CD4-positive, alpha-beta T cell (primary cell): ENCODE measurements at regions not wholly inside any gene's neighbourhood (a gene's known extent, or its start where the extent isn't known, plus 50 kb on each side); places are given as distances from the start of the nearest gene placed in this dataset.

Experiments
- ATAC-seq: fragments of 200-7000 bp; cut with Tn5 transposase; one replicate; pipeline ENCODE4 v1.10.0; 2022; ENCODE audit warnings: mild to moderate bottlenecking; ENCODE audit not compliant: poor library complexity
- CTCF ChIA-PET: fragments of 350-600 bp; sonication (Branson Sonifier 250); formaldehyde crosslinking; loops from one replicate; lab custom pipeline; 2021; ENCODE audit warnings: antibody characterized with exemption, inconsistent platforms; lab: Charles Lee
- POLR2A ChIA-PET: fragments of 350-600 bp; sonication (Branson Sonifier 250); formaldehyde crosslinking; loops from one replicate; lab custom pipeline; 2021; ENCODE audit warnings: antibody characterized with exemption, inconsistent platforms; lab: Charles Lee
- DNase-seq, 14 experiments: peaks; one replicate each; pipeline ENCODE4 v3.0.0-alpha.2; 2013 to 2020; ENCODE audit warnings: mixed read lengths in 2 of 14
- H3K27ac ChIP-seq, 2 donors: one replicate each; pipeline versions ENCODE4 v1.5.1 to v1.7.0; 2013; ENCODE audit warnings: low read length in 2 of 2, low read depth in 1 of 2, mild to moderate bottlenecking in 1 of 2
- H3K27me3 ChIP-seq, 2 experiments: 1 replicate in 1 of 2; 2 replicates in 1 of 2; pipeline versions ENCODE4 v1.6.1 to v1.7.0; 2013; ENCODE audit warnings: low read length in 2 of 2, control low read depth in 1 of 2, mild to moderate bottlenecking in 1 of 2, moderate library complexity in 1 of 2; ENCODE audit not compliant: insufficient read depth in 2 of 2, control insufficient read depth in 1 of 2
- H3K36me3 ChIP-seq: one replicate; pipeline ENCODE4 v1.6.1; 2013; ENCODE audit warnings: low read length, control low read depth; ENCODE audit not compliant: insufficient read depth
- H3K4me1 ChIP-seq: one replicate; pipeline ENCODE4 v1.6.1; 2013; ENCODE audit warnings: low read length, control low read depth; ENCODE audit not compliant: insufficient read depth
- H3K4me3 ChIP-seq: one replicate; pipeline ENCODE4 v1.5.1; 2013; ENCODE audit warnings: mild to moderate bottlenecking, low read length, moderate library complexity
- H3K9me3 ChIP-seq, 2 experiments: 1 replicate in 1 of 2; 2 replicates in 1 of 2; pipeline versions ENCODE4 v1.6.1 to v1.7.0; 2013; ENCODE audit warnings: low read length in 2 of 2, mild to moderate bottlenecking in 2 of 2, control low read depth in 1 of 2, moderate library complexity in 1 of 2; ENCODE audit not compliant: control insufficient read depth in 1 of 2, insufficient read depth in 1 of 2
- H3K27ac Mint-ChIP-seq: one replicate; pipeline ENCODE4 v1.8.0; 2020; ENCODE audit warnings: mixed read lengths
- H3K27me3 Mint-ChIP-seq: one replicate; pipeline ENCODE4 v1.8.0; 2021; ENCODE audit warnings: mixed read lengths
- H3K36me3 Mint-ChIP-seq: one replicate; pipeline ENCODE4 v1.8.0; 2021; ENCODE audit warnings: low read depth, mixed read lengths
- H3K4me1 Mint-ChIP-seq: one replicate; pipeline ENCODE4 v1.8.0; 2021; ENCODE audit warnings: low read depth, mixed read lengths
- H3K4me3 Mint-ChIP-seq: one replicate; pipeline ENCODE4 v1.8.0; 2020; ENCODE audit warnings: mild to moderate bottlenecking, mixed read lengths
- H3K9me3 Mint-ChIP-seq: one replicate; pipeline ENCODE4 v1.8.0; 2020; ENCODE audit warnings: mixed read lengths
- intact Hi-C, 2 experiments: fragments of 100-400 bp; cut with DNase I in 1 of 2; cut with micrococcal nuclease in 1 of 2; formaldehyde crosslinking; loops; one replicate each; pipeline versions ENCODE4 v1.15.1 to v1.9.0; 2023 to 2025; cut with DNase I, micrococcal nuclease
- TF ChIP-seq, protein P1 (sequence below): fragments of 200-600 bp; IDR thresholded peaks from one replicate; pipeline ENCODE4 v1.8.0; 2022; ENCODE audit warnings: antibody characterized with exemption, mild to moderate bottlenecking

- no peaks in the 10 kb centered on the region for H3K36me3 ChIP-seq
- H3K4me1 ChIP-seq, result no peaks in the 10 kb centered on the region
- intact Hi-C loops, result no loop called here
- H3K9me3 ChIP-seq, result peaks cover 0 to 9% of the 10 kb centered on the region in 2 experiments
- Mint-ChIP-seq H3K27ac (no peak overlapping the region), H3K27me3 (no peaks in the 10 kb centered on the region), H3K9me3 (peaks cover 6% of the 10 kb centered on the region), H3K36me3 (no peaks in the 10 kb centered on the region), H3K4me3 (no peak overlapping the region), H3K4me1 (no peaks in the 10 kb centered on the region)
- ATAC-seq (no peak), DNase-seq (no peak)
- CTCF ChIA-PET, result no interaction called here
- POLR2A ChIA-PET, result no interaction called here
- TF ChIP-seq, protein P1, sequence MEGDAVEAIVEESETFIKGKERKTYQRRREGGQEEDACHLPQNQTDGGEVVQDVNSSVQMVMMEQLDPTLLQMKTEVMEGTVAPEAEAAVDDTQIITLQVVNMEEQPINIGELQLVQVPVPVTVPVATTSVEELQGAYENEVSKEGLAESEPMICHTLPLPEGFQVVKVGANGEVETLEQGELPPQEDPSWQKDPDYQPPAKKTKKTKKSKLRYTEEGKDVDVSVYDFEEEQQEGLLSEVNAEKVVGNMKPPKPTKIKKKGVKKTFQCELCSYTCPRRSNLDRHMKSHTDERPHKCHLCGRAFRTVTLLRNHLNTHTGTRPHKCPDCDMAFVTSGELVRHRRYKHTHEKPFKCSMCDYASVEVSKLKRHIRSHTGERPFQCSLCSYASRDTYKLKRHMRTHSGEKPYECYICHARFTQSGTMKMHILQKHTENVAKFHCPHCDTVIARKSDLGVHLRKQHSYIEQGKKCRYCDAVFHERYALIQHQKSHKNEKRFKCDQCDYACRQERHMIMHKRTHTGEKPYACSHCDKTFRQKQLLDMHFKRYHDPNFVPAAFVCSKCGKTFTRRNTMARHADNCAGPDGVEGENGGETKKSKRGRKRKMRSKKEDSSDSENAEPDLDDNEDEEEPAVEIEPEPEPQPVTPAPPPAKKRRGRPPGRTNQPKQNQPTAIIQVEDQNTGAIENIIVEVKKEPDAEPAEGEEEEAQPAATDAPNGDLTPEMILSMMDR, result no peak
- no peak overlapping the region for H3K4me3 ChIP-seq
- H3K27ac ChIP-seq, result no peak overlapping the region
- H3K27me3 ChIP-seq, result no peaks in the 10 kb centered on the region
Observed at GRCh38 chr11:103543456-103543855, 434.2 kb downstream of the DYNC2H1 start.

DNA sequence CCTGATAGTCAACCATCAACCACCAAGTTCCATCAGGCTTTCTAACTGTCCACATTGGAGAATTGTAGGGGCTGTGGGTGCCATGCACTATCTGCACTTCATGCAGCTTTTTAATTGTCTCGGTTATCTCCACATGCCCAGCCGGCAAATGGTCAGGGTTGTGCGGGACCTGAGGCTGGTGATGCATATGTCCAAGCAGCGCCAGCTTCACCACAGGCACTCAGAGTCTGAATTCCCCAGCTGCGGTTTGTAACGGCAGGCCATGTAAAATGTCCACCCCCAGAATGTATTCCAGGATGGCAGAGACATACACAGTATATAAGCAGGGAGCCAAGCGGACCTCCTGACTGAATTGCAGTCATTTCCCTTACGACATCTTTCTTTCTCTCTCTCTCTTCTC, 435.6 kb downstream of the DYNC2H1 start:
- Mint-ChIP-seq H3K4me3 (no peak overlapping the region), H3K27me3 (no peaks in the 10 kb centered on the region), H3K4me1 (no peaks in the 10 kb centered on the region), H3K27ac (no peak overlapping the region), H3K9me3 (peaks cover 6% of the 10 kb centered on the region), H3K36me3 (no peaks in the 10 kb centered on the region)
- Histone ChIP-seq H3K36me3 (no peaks in the 10 kb centered on the region), H3K9me3 (peaks cover 0 to 9% of the 10 kb centered on the region in 2 experiments), H3K4me3 (no peak overlapping the region), H3K4me1 (no peaks in the 10 kb centered on the region), H3K27ac (no peak overlapping the region), H3K27me3 (no peaks in the 10 kb centered on the region)
- intact Hi-C loops, result no loop called here
- no peak for ATAC-seq
- POLR2A ChIA-PET, result no interaction called here
- TF ChIP-seq, protein P1, result no peak
- CTCF ChIA-PET, result interaction anchor here (0.8 kb wide), 1 partner anchor 10 kb away, joined by 3 read pairs; no protein-coding TSS in a partner anchor
- DNase-seq, result no peak

GRCh38 chr11:103545551-103545950, 436.3 kb downstream of the DYNC2H1 start:
- no peak overlapping the region for H3K4me3 Mint-ChIP-seq
- Histone ChIP-seq H3K27me3 (no peaks in the 10 kb centered on the region), H3K27ac (no peak overlapping the region), H3K4me3 (no peak overlapping the region), H3K9me3 (peaks cover 0 to 9% of the 10 kb centered on the region in 2 experiments), H3K4me1 (no peaks in the 10 kb centered on the region), H3K36me3 (no peaks in the 10 kb centered on the region)
- H3K27ac Mint-ChIP-seq, result no peak overlapping the region
- ChIA-PET CTCF (no interaction called here), POLR2A (no interaction called here)
- DNase-seq (no peak), ATAC-seq (no peak)
- TF ChIP-seq, protein P1, result no peak
- H3K27me3 Mint-ChIP-seq, result no peaks in the 10 kb centered on the region
- intact Hi-C loops, result no loop called here
- no peaks in the 10 kb centered on the region for H3K4me1 Mint-ChIP-seq
- no peaks in the 10 kb centered on the region for H3K36me3 Mint-ChIP-seq
- peaks cover 5% of the 10 kb centered on the region for H3K9me3 Mint-ChIP-seq
